A673 (cell line): ENCODE measurements at regions not wholly inside any gene's neighbourhood (a gene's known extent, or its start where the extent isn't known, plus 50 kb on each side); places are given as distances from the start of the nearest gene placed in this dataset.

Experiments
- BruUV-seq: library from RNA; stranded (reverse); fragments of 400-500 nt; replicated peaks from 2 replicates; lab custom pipeline; 2021; lab: Mats Ljungman, UMichigan
- CTCF ChIA-PET: fragments of 300-600 bp; sonication (Branson Sonifier 250); formaldehyde crosslinking; loops from one replicate; lab custom pipeline; 2022; ENCODE audit warnings: antibody characterized with exemption; lab: Charles Lee
- POLR2A ChIA-PET: fragments of 300-600 bp; sonication (Branson Sonifier 250); formaldehyde crosslinking; loops from one replicate; lab custom pipeline; 2022; ENCODE audit warnings: antibody characterized with exemption; ENCODE audit not compliant: low non-redundant PET; lab: Charles Lee
- DNase-seq: peaks from one replicate; pipeline ENCODE4 v3.0.0-alpha.2; 2015; ENCODE audit warnings: low spot score
- H3K27ac ChIP-seq: fragments of 200-600 bp; sonication (generic); 2 replicates; pipeline ENCODE4 v1.5.1; 2016; ENCODE audit warnings: mixed run types, low read depth, mild to moderate bottlenecking, mixed read lengths, antibody characterized with exemption, low read length; ENCODE audit not compliant: poor library complexity, severe bottlenecking
- H3K27me3 ChIP-seq: fragments of 200-600 bp; sonication (generic); replicated peaks from 2 replicates; pipeline ENCODE4 v1.6.1; 2017; ENCODE audit warnings: mixed run types, low read depth, mild to moderate bottlenecking, mixed read lengths, antibody characterized with exemption, low read length; ENCODE audit not compliant: insufficient read depth, poor library complexity
- H3K36me3 ChIP-seq: fragments of 200-600 bp; sonication (generic); 2 replicates; pipeline ENCODE4 v1.6.1; 2016; ENCODE audit warnings: mixed run types, mild to moderate bottlenecking, mixed read lengths, antibody characterized with exemption, low read length; ENCODE audit not compliant: insufficient read depth, poor library complexity, severe bottlenecking
- H3K4me1 ChIP-seq: fragments of 200-600 bp; sonication (generic); 2 replicates; pipeline ENCODE4 v1.6.1; 2017; ENCODE audit warnings: mixed run types, mild to moderate bottlenecking, mixed read lengths, antibody characterized with exemption, low read length; ENCODE audit not compliant: insufficient read depth, poor library complexity, severe bottlenecking
- H3K4me3 ChIP-seq: fragments of 200-600 bp; sonication (generic); 2 replicates; pipeline ENCODE4 v1.5.1; 2016; ENCODE audit warnings: low read depth, mixed run types, mild to moderate bottlenecking, mixed read lengths, low read length; ENCODE audit not compliant: poor library complexity, severe bottlenecking
- H3K9me3 ChIP-seq: fragments of 200-600 bp; sonication (generic); 2 replicates; pipeline ENCODE4 v1.6.1; 2016; ENCODE audit warnings: mixed run types, low read depth, mild to moderate bottlenecking, mixed read lengths, antibody characterized with exemption, low read length; ENCODE audit not compliant: poor library complexity, severe bottlenecking
- CTCF ChIP-seq: fragments of 300-800, 200-600 bp; sonication (generic); conservative IDR thresholded peaks from 2 replicates; pipeline ENCODE4 v1.5.1; 2017; ENCODE audit warnings: low read depth, mild to moderate bottlenecking, antibody characterized with exemption, low read length, moderate library complexity, mixed read lengths
- EZH2 ChIP-seq: fragments of 200-600 bp; sonication (generic); IDR thresholded peaks from 2 replicates; pipeline ENCODE4 v1.6.1; 2017; ENCODE audit warnings: borderline replicate concordance, low read depth, mild to moderate bottlenecking, mixed read lengths, antibody characterized with exemption, low read length; ENCODE audit not compliant: poor library complexity, severe bottlenecking
- intact Hi-C: fragments of 100-400 bp; cut with micrococcal nuclease; formaldehyde crosslinking; loops from one replicate; pipeline ENCODE4 v1.10.0; 2022; ENCODE audit not compliant: unreplicated experiment

- ChIA-PET CTCF (interaction anchor here (1.0 kb wide), 1 partner anchor 1060 kb away, joined by 4 read pairs; no protein-coding TSS in a partner anchor), POLR2A (no interaction called here)
- H3K4me3 ChIP-seq = no peak overlapping the region
- no peaks in the 10 kb centered on the region for H3K36me3 ChIP-seq
- no peak overlapping the region for H3K27ac ChIP-seq
- intact Hi-C loops = no loop called here
- TF ChIP-seq EZH2 = no peak
- no peak for TF ChIP-seq CTCF
- no TSS peak for BruUV-seq
- no peak for DNase-seq
- H3K4me1 ChIP-seq = peaks cover 32% of the 10 kb centered on the region
- H3K9me3 ChIP-seq = no peaks in the 10 kb centered on the region
- H3K27me3 ChIP-seq = no peaks in the 10 kb centered on the region
These were observed 110.1 kb downstream of the ZNF326 start for GRCh38 chr1:90104941-90105538.

- no peak overlapping the region for H3K4me3 ChIP-seq
- CTCF ChIA-PET = no interaction called here
- DNase-seq = no peak
- no peaks in the 10 kb centered on the region for H3K27me3 ChIP-seq
- TF ChIP-seq EZH2 = no peak
- no peak for TF ChIP-seq CTCF
- H3K9me3 ChIP-seq = peaks cover 6% of the 10 kb centered on the region
- intact Hi-C loops = no loop called here
- no peaks in the 10 kb centered on the region for H3K36me3 ChIP-seq
- peaks cover 14% of the 10 kb centered on the region for H3K4me1 ChIP-seq
- POLR2A ChIA-PET = no interaction called here
- BruUV-seq = no TSS peak
- no peak overlapping the region for H3K27ac ChIP-seq
These were observed 105.7 kb downstream of the ZNF326 start for GRCh38 chr1:90100566-90100965.

- TF ChIP-seq EZH2 (no peak), CTCF (no peak)
- BruUV-seq = no TSS peak
- CTCF ChIA-PET = no interaction called here
These were observed 97.5 kb downstream of the ZNF326 start for GRCh38 chr1:90092441-90092840.

More at GRCh38 chr1:90092441-90092840, 97.5 kb downstream of the ZNF326 start:
- Histone ChIP-seq H3K9me3 (peaks cover 10% of the 10 kb centered on the region), H3K36me3 (no peaks in the 10 kb centered on the region), H3K27me3 (no peaks in the 10 kb centered on the region), H3K27ac (no peak overlapping the region), H3K4me3 (no peak overlapping the region), H3K4me1 (no peaks in the 10 kb centered on the region)
- POLR2A ChIA-PET = no interaction called here
- intact Hi-C loops = no loop called here
- no peak for DNase-seq
